Progenitor cell of endocrine pancreas (in vitro differentiated cells): ENCODE measurements at regions not wholly inside any gene's neighbourhood (a gene's known extent, or its start where the extent isn't known, plus 50 kb on each side); places are given as distances from the start of the nearest gene placed in this dataset.

ENCODE experiments used
- DNase-seq: peaks from one replicate; pipeline ENCODE4 v3.0.0; 2021; ENCODE audit warnings: low spot score; ENCODE audit not compliant: unreplicated experiment
- H3K27ac Mint-ChIP-seq: 2 replicates; pipeline ENCODE4 v1.8.0; 2021; ENCODE audit warnings: mild to moderate bottlenecking, moderate library complexity, mixed read lengths
- H3K27me3 Mint-ChIP-seq: 2 replicates; pipeline ENCODE4 v1.8.0; 2021; ENCODE audit warnings: mixed read lengths
- H3K36me3 Mint-ChIP-seq: 2 replicates; pipeline ENCODE4 v1.8.0; 2022; ENCODE audit warnings: mixed read lengths; ENCODE audit not compliant: insufficient read depth
- H3K4me1 Mint-ChIP-seq: 2 replicates; pipeline ENCODE4 v1.8.0; 2021; ENCODE audit warnings: low read depth, mixed read lengths
- H3K4me3 Mint-ChIP-seq: 2 replicates; pipeline ENCODE4 v1.8.0; 2021; ENCODE audit warnings: low read depth, mild to moderate bottlenecking, moderate library complexity, mixed read lengths
- H3K9me3 Mint-ChIP-seq: 2 replicates; pipeline ENCODE4 v1.8.0; 2021; ENCODE audit warnings: low read depth, mixed read lengths
- TF ChIP-seq, protein P1 (sequence below): fragments of 200-600 bp; sonication (generic); IDR thresholded peaks from one replicate; pipeline ENCODE4 v1.5.0; 2021; ENCODE audit warnings: antibody characterized with exemption, mild to moderate bottlenecking; ENCODE audit not compliant: unreplicated experiment

GRCh38 chr16:14374451-14375131 lies 255.5 kb downstream of the PARN start:
- no peaks in the 10 kb centered on the region for H3K36me3 Mint-ChIP-seq
- H3K4me1 Mint-ChIP-seq = no peaks in the 10 kb centered on the region
- no peaks in the 10 kb centered on the region for H3K9me3 Mint-ChIP-seq
- no peak for DNase-seq
- TF ChIP-seq, protein P1, sequence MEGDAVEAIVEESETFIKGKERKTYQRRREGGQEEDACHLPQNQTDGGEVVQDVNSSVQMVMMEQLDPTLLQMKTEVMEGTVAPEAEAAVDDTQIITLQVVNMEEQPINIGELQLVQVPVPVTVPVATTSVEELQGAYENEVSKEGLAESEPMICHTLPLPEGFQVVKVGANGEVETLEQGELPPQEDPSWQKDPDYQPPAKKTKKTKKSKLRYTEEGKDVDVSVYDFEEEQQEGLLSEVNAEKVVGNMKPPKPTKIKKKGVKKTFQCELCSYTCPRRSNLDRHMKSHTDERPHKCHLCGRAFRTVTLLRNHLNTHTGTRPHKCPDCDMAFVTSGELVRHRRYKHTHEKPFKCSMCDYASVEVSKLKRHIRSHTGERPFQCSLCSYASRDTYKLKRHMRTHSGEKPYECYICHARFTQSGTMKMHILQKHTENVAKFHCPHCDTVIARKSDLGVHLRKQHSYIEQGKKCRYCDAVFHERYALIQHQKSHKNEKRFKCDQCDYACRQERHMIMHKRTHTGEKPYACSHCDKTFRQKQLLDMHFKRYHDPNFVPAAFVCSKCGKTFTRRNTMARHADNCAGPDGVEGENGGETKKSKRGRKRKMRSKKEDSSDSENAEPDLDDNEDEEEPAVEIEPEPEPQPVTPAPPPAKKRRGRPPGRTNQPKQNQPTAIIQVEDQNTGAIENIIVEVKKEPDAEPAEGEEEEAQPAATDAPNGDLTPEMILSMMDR = no peak
- no peaks in the 10 kb centered on the region for H3K27me3 Mint-ChIP-seq
- no peak overlapping the region for H3K27ac Mint-ChIP-seq
- H3K4me3 Mint-ChIP-seq = no peak overlapping the region

GRCh38 chr16:14373896-14374295 lies 256.2 kb downstream of the PARN start:
- H3K36me3 Mint-ChIP-seq = no peaks in the 10 kb centered on the region
- H3K4me3 Mint-ChIP-seq = no peak overlapping the region
- no peaks in the 10 kb centered on the region for H3K27me3 Mint-ChIP-seq
- H3K4me1 Mint-ChIP-seq = no peaks in the 10 kb centered on the region
- H3K27ac Mint-ChIP-seq = no peak overlapping the region
- no peaks in the 10 kb centered on the region for H3K9me3 Mint-ChIP-seq
- no peak for DNase-seq
- TF ChIP-seq, protein P1 = no peak

- H3K36me3 Mint-ChIP-seq = no peaks in the 10 kb centered on the region
- no peaks in the 10 kb centered on the region for H3K27me3 Mint-ChIP-seq
- no peaks in the 10 kb centered on the region for H3K4me1 Mint-ChIP-seq
- H3K9me3 Mint-ChIP-seq = no peaks in the 10 kb centered on the region
- no peak for DNase-seq
- TF ChIP-seq, protein P1 = no peak
- H3K4me3 Mint-ChIP-seq = no peak overlapping the region
- no peak overlapping the region for H3K27ac Mint-ChIP-seq
Observed at GRCh38 chr16:14373406-14373805, 256.7 kb downstream of the PARN start.

GRCh38 chr16:14372471-14372870 lies 257.6 kb downstream of the PARN start:
- H3K27ac Mint-ChIP-seq = no peak overlapping the region
- no peak overlapping the region for H3K4me3 Mint-ChIP-seq
- no peaks in the 10 kb centered on the region for H3K4me1 Mint-ChIP-seq
- no peaks in the 10 kb centered on the region for H3K36me3 Mint-ChIP-seq
- no peak for DNase-seq
- H3K27me3 Mint-ChIP-seq = no peaks in the 10 kb centered on the region
- H3K9me3 Mint-ChIP-seq = no peaks in the 10 kb centered on the region
- TF ChIP-seq, protein P1 = no peak

GRCh38 chr16:14371778-14372431 lies 258.2 kb downstream of the PARN start:
- no peak for DNase-seq
- Mint-ChIP-seq H3K4me3 (no peak overlapping the region), H3K27ac (no peak overlapping the region), H3K36me3 (no peaks in the 10 kb centered on the region), H3K9me3 (no peaks in the 10 kb centered on the region), H3K4me1 (no peaks in the 10 kb centered on the region), H3K27me3 (no peaks in the 10 kb centered on the region)
- TF ChIP-seq, protein P1 = no peak
